ENCODE measurements at regions not wholly inside any gene's neighbourhood (a gene's known extent, or its start where the extent isn't known, plus 50 kb on each side); places are given as distances from the start of the nearest gene placed in this dataset.

GRCh38 chr2:145055651-145056050 lies 535.7 kb upstream of the ZEB2 start:
- H3K9me3 ChIP-seq: no peaks in the 10 kb centered on the region
- H3K4me1 ChIP-seq: no peaks in the 10 kb centered on the region
- intact Hi-C loops (cut with DNase I; ENCODE audit: low total_unique reads): no loop called here
- no peaks in the 10 kb centered on the region for H3K27me3 ChIP-seq
- H3K36me3 ChIP-seq: no peaks in the 10 kb centered on the region
- H3K4me3 ChIP-seq: no peak overlapping the region
- TF ChIP-seq POLR2AphosphoS5 (IDR thresholded peaks at IDR 0.05) (no peak), CTCF (IDR thresholded peaks at IDR 0.05) (no peak), POLR2A (IDR thresholded peaks at IDR 0.05) (no peak)
- DNase-seq (ENCODE audit: low spot score in 2 of 2): no peak
- H3K27ac ChIP-seq: no peak overlapping the region

- H3K9me3 ChIP-seq: no peaks in the 10 kb centered on the region
- H3K27me3 ChIP-seq: no peaks in the 10 kb centered on the region
- H3K4me3 ChIP-seq: no peak overlapping the region
- no peaks in the 10 kb centered on the region for H3K4me1 ChIP-seq
- H3K36me3 ChIP-seq: no peaks in the 10 kb centered on the region
- no peak for DNase-seq (ENCODE audit: low spot score in 2 of 2)
- intact Hi-C loops (cut with DNase I; ENCODE audit: low total_unique reads): no loop called here
- H3K27ac ChIP-seq: no peak overlapping the region
- TF ChIP-seq POLR2AphosphoS5 (IDR thresholded peaks at IDR 0.05) (no peak), POLR2A (IDR thresholded peaks at IDR 0.05) (no peak), CTCF (IDR thresholded peaks at IDR 0.05) (no peak)
These were observed 530.2 kb upstream of the ZEB2 start for GRCh38 chr2:145050134-145050533.

- no peak for DNase-seq (ENCODE audit: low spot score in 2 of 2)
- Histone ChIP-seq H3K4me1 (no peaks in the 10 kb centered on the region), H3K9me3 (no peaks in the 10 kb centered on the region), H3K4me3 (no peak overlapping the region), H3K27me3 (no peaks in the 10 kb centered on the region), H3K36me3 (no peaks in the 10 kb centered on the region), H3K27ac (no peak overlapping the region)
- intact Hi-C loops (cut with DNase I; ENCODE audit: low total_unique reads): no loop called here
- TF ChIP-seq CTCF (IDR thresholded peaks at IDR 0.05) (no peak), POLR2A (IDR thresholded peaks at IDR 0.05) (no peak), POLR2AphosphoS5 (IDR thresholded peaks at IDR 0.05) (no peak)
These were observed 529.6 kb upstream of the ZEB2 start for GRCh38 chr2:145049475-145049874.

GRCh38 chr2:145047554-145047953 lies 527.6 kb upstream of the ZEB2 start:
- no peaks in the 10 kb centered on the region for H3K9me3 ChIP-seq
- intact Hi-C loops (cut with DNase I; ENCODE audit: low total_unique reads): loop anchor here (2.0 kb wide), 1 partner anchor 51 kb away; no protein-coding TSS in a partner anchor

GRCh38 chr2:145044491-145044890 lies 524.6 kb upstream of the ZEB2 start:
- Histone ChIP-seq H3K9me3 (no peaks in the 10 kb centered on the region), H3K27me3 (no peaks in the 10 kb centered on the region), H3K36me3 (no peaks in the 10 kb centered on the region), H3K4me1 (no peaks in the 10 kb centered on the region), H3K4me3 (no peak overlapping the region), H3K27ac (no peak overlapping the region)
- intact Hi-C loops (cut with DNase I; ENCODE audit: low total_unique reads): no loop called here
- TF ChIP-seq POLR2A (IDR thresholded peaks at IDR 0.05) (no peak), POLR2AphosphoS5 (IDR thresholded peaks at IDR 0.05) (no peak), CTCF (IDR thresholded peaks at IDR 0.05) (no peak)
- no peak for DNase-seq (ENCODE audit: low spot score in 2 of 2)

More at GRCh38 chr2:145047554-145047953, 527.6 kb upstream of the ZEB2 start:
- no peaks in the 10 kb centered on the region for H3K27me3 ChIP-seq
- H3K36me3 ChIP-seq: no peaks in the 10 kb centered on the region
- no peak for TF ChIP-seq CTCF (IDR thresholded peaks at IDR 0.05)
- TF ChIP-seq POLR2AphosphoS5 (IDR thresholded peaks at IDR 0.05): no peak
- no peak for DNase-seq (ENCODE audit: low spot score in 2 of 2)
- no peak overlapping the region for H3K27ac ChIP-seq
- H3K4me1 ChIP-seq: no peaks in the 10 kb centered on the region
- H3K4me3 ChIP-seq: no peak overlapping the region
